CD4-positive, alpha-beta T cell treated with Interleukin-1 beta for 1 hour (primary cell): ENCODE measurements at regions not wholly inside any gene's neighbourhood (a gene's known extent, or its start where the extent isn't known, plus 50 kb on each side); places are given as distances from the start of the nearest gene placed in this dataset.

Source experiments
- DNase-seq, 2 donors: peaks; one replicate each; pipeline ENCODE4 v3.0.0-alpha.2; 2020 to 2022

- no peak for DNase-seq
Observed at GRCh38 chr21:40901691-40902090, 54.7 kb upstream of the DSCAM start.

- no peak for DNase-seq
Observed at GRCh38 chr21:40902299-40902698, 55.3 kb upstream of the DSCAM start.

- no peak for DNase-seq
Observed at GRCh38 chr21:40902993-40903392, 56.0 kb upstream of the DSCAM start.

GRCh38 chr21:40905251-40905650, 58.3 kb upstream of the DSCAM start:
- no peak for DNase-seq

GRCh38 chr21:40912375-40912774, 65.4 kb upstream of the DSCAM start:
- DNase-seq = no peak

GRCh38 chr21:40915114-40915513, 68.2 kb upstream of the DSCAM start:
- DNase-seq = no peak

GRCh38 chr21:40923407-40923806, 76.4 kb upstream of the DSCAM start:
- no peak for DNase-seq

- DNase-seq = no peak
Observed at GRCh38 chr21:40923901-40924300, 76.9 kb upstream of the DSCAM start.

- no peak for DNase-seq
Observed at GRCh38 chr21:40924641-40925040, 77.7 kb upstream of the DSCAM start.

GRCh38 chr21:40926238-40926637, 79.3 kb upstream of the DSCAM start:
- no peak for DNase-seq

- DNase-seq = no peak
Observed at GRCh38 chr21:40929833-40930232, 82.9 kb upstream of the DSCAM start.

GRCh38 chr21:40931197-40931596, 84.2 kb upstream of the DSCAM start:
- DNase-seq = no peak

- DNase-seq = no peak
Observed at GRCh38 chr21:40936178-40936577, 89.2 kb upstream of the DSCAM start.

GRCh38 chr21:40936771-40937261, 89.9 kb upstream of the DSCAM start:
- DNase-seq = no peak

GRCh38 chr21:40938078-40938477, 91.1 kb upstream of the DSCAM start:
- no peak for DNase-seq

- DNase-seq = no peak
Observed at GRCh38 chr21:40938611-40939010, 91.7 kb upstream of the DSCAM start.

GRCh38 chr21:40947713-40948112, 100.8 kb upstream of the DSCAM start:
- DNase-seq = no peak

- no peak for DNase-seq
Observed at GRCh38 chr21:40950970-40951369, 104.0 kb upstream of the DSCAM start.

- DNase-seq = no peak
Observed at GRCh38 chr21:40952551-40953323, 105.8 kb upstream of the DSCAM start.

- DNase-seq = no peak
Observed at GRCh38 chr21:40964691-40965090, 117.7 kb upstream of the DSCAM start.

GRCh38 chr21:40967771-40968170, 120.8 kb upstream of the DSCAM start:
- DNase-seq = no peak

GRCh38 chr21:40972151-40972550, 125.2 kb upstream of the DSCAM start:
- DNase-seq = no peak

GRCh38 chr21:40976198-40977109, 129.5 kb upstream of the DSCAM start:
- DNase-seq = no peak

GRCh38 chr21:40985370-40985769, 138.4 kb upstream of the DSCAM start:
- no peak for DNase-seq
